IPS-NIHi11 (cell line): ENCODE measurements at regions not wholly inside any gene's neighbourhood (a gene's known extent, or its start where the extent isn't known, plus 50 kb on each side); places are given as distances from the start of the nearest gene placed in this dataset.
"Not testable (repeated sequence)": the region's sequence is repeated elsewhere in the genome, so short reads cannot be mapped to it uniquely, and the experiment has no call there.

Source experiments
- DNase-seq: peaks from one replicate; pipeline ENCODE4 v3.0.0; 2012; ENCODE audit warnings: mixed read lengths, low spot score

- no peak for DNase-seq
These were observed 52.7 kb upstream of the ZCCHC13 start for GRCh38 chrX:74251006-74251930.

- no peak for DNase-seq
These were observed 53.4 kb upstream of the ZCCHC13 start for GRCh38 chrX:74250574-74250973.

GRCh38 chrX:74249963-74250362 is 54.0 kb upstream of the ZCCHC13 start:
- peak; percentile 5 for DNase-seq

GRCh38 chrX:74248889-74249288 is 55.1 kb upstream of the ZCCHC13 start:
- peak; percentile 35 for DNase-seq

- no peak for DNase-seq
These were observed 57.5 kb upstream of the ZCCHC13 start for GRCh38 chrX:74246524-74246923.

- no peak for DNase-seq
These were observed 61.4 kb upstream of the ZCCHC13 start for GRCh38 chrX:74242484-74243138.

GRCh38 chrX:74242050-74242449 is 61.9 kb upstream of the ZCCHC13 start:
- no peak for DNase-seq

- DNase-seq = no peak
These were observed 65.2 kb upstream of the ZCCHC13 start for GRCh38 chrX:74238771-74239170.

GRCh38 chrX:74234818-74235217 is 69.2 kb upstream of the ZCCHC13 start:
- DNase-seq = no peak

GRCh38 chrX:74232859-74233258 is 71.1 kb upstream of the ZCCHC13 start:
- DNase-seq = peak; percentile 7

GRCh38 chrX:74231625-74232024 is 72.4 kb upstream of the ZCCHC13 start:
- no peak for DNase-seq

- no peak for DNase-seq
These were observed 73.9 kb upstream of the ZCCHC13 start for GRCh38 chrX:74230094-74230493.

GRCh38 chrX:74225111-74225510 is 78.9 kb upstream of the ZCCHC13 start:
- no peak for DNase-seq

GRCh38 chrX:74220277-74220676 is 83.7 kb upstream of the ZCCHC13 start:
- DNase-seq = no peak

- DNase-seq = no peak
These were observed 85.1 kb upstream of the ZCCHC13 start for GRCh38 chrX:74218895-74219294.

- no peak for DNase-seq
These were observed 87.6 kb upstream of the ZCCHC13 start for GRCh38 chrX:74216421-74216820.

GRCh38 chrX:74211911-74212310 is 92.1 kb upstream of the ZCCHC13 start:
- DNase-seq = no peak

- DNase-seq = no peak
These were observed 96.4 kb upstream of the ZCCHC13 start for GRCh38 chrX:74207539-74207938.

- DNase-seq = no peak
These were observed 108.4 kb upstream of the ZCCHC13 start for GRCh38 chrX:74195605-74196004.

GRCh38 chrX:74195120-74195519 is 108.9 kb upstream of the ZCCHC13 start:
- DNase-seq = no peak

- DNase-seq = no peak
These were observed 116.8 kb upstream of the ZCCHC13 start for GRCh38 chrX:74187211-74187610.

GRCh38 chrX:74183047-74183446 is 120.9 kb upstream of the ZCCHC13 start:
- DNase-seq = not testable (repeated sequence)

GRCh38 chrX:74181976-74182375 is 122.0 kb upstream of the ZCCHC13 start:
- not testable (repeated sequence) for DNase-seq
